ENCODE measurements at regions not wholly inside any gene's neighbourhood (a gene's known extent, or its start where the extent isn't known, plus 50 kb on each side); places are given as distances from the start of the nearest gene placed in this dataset.

DNA sequence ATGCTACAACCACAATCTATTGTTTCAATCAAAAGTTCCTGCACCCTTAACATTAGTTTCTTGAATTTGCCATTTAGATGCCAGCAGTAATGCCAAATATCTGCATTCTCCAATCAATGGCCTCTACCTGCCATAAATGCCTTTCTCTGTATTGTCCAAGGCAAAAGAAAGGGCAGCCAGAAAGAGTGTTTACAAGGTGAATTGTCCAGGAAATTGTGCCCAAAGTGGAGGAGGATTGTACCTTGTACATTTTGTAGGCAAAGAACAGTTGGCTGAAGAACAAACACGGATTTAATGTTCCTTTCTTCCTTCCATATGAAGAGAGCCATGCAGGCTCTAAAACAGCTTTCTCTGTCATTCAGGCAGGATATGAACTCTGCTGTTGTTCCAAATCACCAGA, 181.5 kb downstream of the GUCY2F start:
- H3K4me3 Mint-ChIP-seq = no peak overlapping the region
- no peaks in the 10 kb centered on the region for H3K79me2 ChIP-seq (ENCODE audit: low read depth)
- H3K27ac Mint-ChIP-seq = no peak overlapping the region
- no peak overlapping the region for H3K9ac ChIP-seq
- H3K9me3 Mint-ChIP-seq = peaks cover 2% of the 10 kb centered on the region
- DNase-seq (ENCODE audit: low spot score) = no peak
- H3K36me3 Mint-ChIP-seq = no peaks in the 10 kb centered on the region
- TF ChIP-seq, protein P1, sequence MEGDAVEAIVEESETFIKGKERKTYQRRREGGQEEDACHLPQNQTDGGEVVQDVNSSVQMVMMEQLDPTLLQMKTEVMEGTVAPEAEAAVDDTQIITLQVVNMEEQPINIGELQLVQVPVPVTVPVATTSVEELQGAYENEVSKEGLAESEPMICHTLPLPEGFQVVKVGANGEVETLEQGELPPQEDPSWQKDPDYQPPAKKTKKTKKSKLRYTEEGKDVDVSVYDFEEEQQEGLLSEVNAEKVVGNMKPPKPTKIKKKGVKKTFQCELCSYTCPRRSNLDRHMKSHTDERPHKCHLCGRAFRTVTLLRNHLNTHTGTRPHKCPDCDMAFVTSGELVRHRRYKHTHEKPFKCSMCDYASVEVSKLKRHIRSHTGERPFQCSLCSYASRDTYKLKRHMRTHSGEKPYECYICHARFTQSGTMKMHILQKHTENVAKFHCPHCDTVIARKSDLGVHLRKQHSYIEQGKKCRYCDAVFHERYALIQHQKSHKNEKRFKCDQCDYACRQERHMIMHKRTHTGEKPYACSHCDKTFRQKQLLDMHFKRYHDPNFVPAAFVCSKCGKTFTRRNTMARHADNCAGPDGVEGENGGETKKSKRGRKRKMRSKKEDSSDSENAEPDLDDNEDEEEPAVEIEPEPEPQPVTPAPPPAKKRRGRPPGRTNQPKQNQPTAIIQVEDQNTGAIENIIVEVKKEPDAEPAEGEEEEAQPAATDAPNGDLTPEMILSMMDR (IDR thresholded peaks at IDR 0.05) = no peak
- TF ChIP-seq EZH2 (IDR thresholded peaks at IDR 0.05) = no peak
- H3K27me3 ChIP-seq = no peaks in the 10 kb centered on the region
- no peak overlapping the region for H3K4me2 ChIP-seq
- peaks cover 33% of the 10 kb centered on the region for H3K4me1 Mint-ChIP-seq
- no peak overlapping the region for H3K27ac ChIP-seq
- H3K27me3 Mint-ChIP-seq (ENCODE audit: insufficient read depth, low read depth) = peaks cover 3% of the 10 kb centered on the region
- H3K36me3 ChIP-seq = no peaks in the 10 kb centered on the region
- no peak overlapping the region for H3K4me3 ChIP-seq
- no peak overlapping the region for H2AFZ ChIP-seq (replicated peaks)
- H3F3A ChIP-seq (ENCODE audit: low read depth) = no peaks in the 10 kb centered on the region
- H3K4me1 ChIP-seq = peaks cover 27% of the 10 kb centered on the region
- no peaks in the 10 kb centered on the region for H4K20me1 ChIP-seq (ENCODE audit: low read depth)
- H3K9me3 ChIP-seq (ENCODE audit: low read depth) = no peaks in the 10 kb centered on the region

DNA sequence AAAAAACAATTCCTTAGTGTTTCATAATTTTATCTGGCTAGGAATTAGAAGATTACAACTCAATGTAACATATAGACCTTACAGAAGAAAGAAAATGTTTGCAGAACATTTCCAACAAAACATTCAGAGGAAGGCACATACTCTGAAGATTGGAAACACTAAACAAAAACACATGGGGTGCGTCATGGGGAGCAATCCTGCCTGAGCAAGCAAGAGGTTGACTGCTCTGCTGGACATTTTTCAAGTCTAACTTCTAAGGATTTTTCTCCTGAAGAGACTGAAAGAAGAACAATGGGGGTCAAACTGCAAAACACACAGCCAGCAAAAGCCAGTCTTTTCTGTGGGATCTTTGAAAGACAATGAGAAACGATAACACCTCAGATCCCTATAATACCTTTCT, 182.8 kb downstream of the GUCY2F start:
- H3K4me3 Mint-ChIP-seq = no peak overlapping the region

DNA sequence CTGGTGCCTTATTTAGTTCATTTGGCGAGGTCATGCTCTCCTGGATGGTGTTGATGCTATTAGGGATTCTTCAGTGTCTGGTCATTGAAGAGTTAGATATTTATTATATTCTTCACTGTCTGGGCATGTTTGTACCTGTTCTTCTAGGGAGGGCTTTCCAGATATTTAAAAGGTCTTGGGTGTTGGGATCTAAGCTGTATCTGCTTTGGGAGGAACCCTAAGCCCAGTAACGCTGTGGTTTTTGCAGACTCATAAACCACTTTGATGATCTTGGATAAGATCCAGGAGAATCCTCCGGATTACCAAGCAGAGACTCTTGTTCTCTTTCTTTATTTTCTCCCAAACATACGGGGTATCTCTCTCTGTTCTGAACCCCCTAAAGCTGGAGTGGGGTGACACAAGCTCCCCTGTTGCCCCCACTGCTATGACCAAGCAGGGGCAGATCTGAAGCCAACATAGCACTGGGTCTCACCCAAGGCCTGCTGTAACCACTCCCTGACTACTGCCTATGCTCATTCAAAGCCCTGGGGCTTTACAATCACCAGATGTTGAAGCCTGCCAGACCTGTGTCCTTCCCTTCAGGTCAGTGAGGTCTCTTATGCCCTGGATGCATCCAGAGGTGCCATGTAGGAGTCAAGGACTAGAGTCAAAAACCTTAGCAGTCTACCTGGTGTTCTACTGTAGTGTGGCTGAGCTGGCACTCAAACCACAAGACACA, 187.6 kb downstream of the GUCY2F start:
- no peaks in the 10 kb centered on the region for H3F3A ChIP-seq (ENCODE audit: low read depth)
- H3K9me3 ChIP-seq (ENCODE audit: low read depth) = no peaks in the 10 kb centered on the region
- no peak overlapping the region for H2AFZ ChIP-seq (replicated peaks)
- H3K4me1 Mint-ChIP-seq = peaks cover 16% of the 10 kb centered on the region
- no peak for TF ChIP-seq EZH2phosphoT487 (IDR thresholded peaks at IDR 0.05)
- TF ChIP-seq, protein P1 (IDR thresholded peaks at IDR 0.05) = no peak
- TF ChIP-seq EZH2 (IDR thresholded peaks at IDR 0.05) = no peak
- no peak overlapping the region for H3K4me2 ChIP-seq
- H3K27me3 Mint-ChIP-seq (ENCODE audit: insufficient read depth, low read depth) = no peaks in the 10 kb centered on the region
- no peaks in the 10 kb centered on the region for H3K27me3 ChIP-seq
- no peak for DNase-seq (ENCODE audit: low spot score)
- H3K9ac ChIP-seq = no peak overlapping the region
- no peaks in the 10 kb centered on the region for H4K20me1 ChIP-seq (ENCODE audit: low read depth)
- H3K36me3 Mint-ChIP-seq = no peaks in the 10 kb centered on the region
- H3K27ac Mint-ChIP-seq = no peak overlapping the region
- peaks cover 20% of the 10 kb centered on the region for H3K9me3 Mint-ChIP-seq
- H3K4me1 ChIP-seq = peaks cover 11% of the 10 kb centered on the region
- H3K4me3 ChIP-seq = no peak overlapping the region
- H3K36me3 ChIP-seq = no peaks in the 10 kb centered on the region
- no peak overlapping the region for H3K27ac ChIP-seq
- H3K79me2 ChIP-seq (ENCODE audit: low read depth) = no peaks in the 10 kb centered on the region
- no peak overlapping the region for H3K4me3 Mint-ChIP-seq

More for the DNA sequence above, 182.8 kb downstream of the GUCY2F start:
- Histone ChIP-seq H3F3A (ENCODE audit: low read depth) (no peaks in the 10 kb centered on the region), H3K9me3 (ENCODE audit: low read depth) (no peaks in the 10 kb centered on the region), H3K9ac (no peak overlapping the region), H3K4me2 (peak overlapping the region; percentile 20), H3K4me1 (peaks cover 27% of the 10 kb centered on the region), H3K27ac (no peak overlapping the region), H4K20me1 (ENCODE audit: low read depth) (no peaks in the 10 kb centered on the region), H3K4me3 (no peak overlapping the region), H3K79me2 (ENCODE audit: low read depth) (no peaks in the 10 kb centered on the region), H2AFZ (replicated peaks) (no peak overlapping the region), H3K27me3 (no peaks in the 10 kb centered on the region), H3K36me3 (no peaks in the 10 kb centered on the region)
- DNase-seq (ENCODE audit: low spot score) = peak; percentile 25
- peaks cover 2% of the 10 kb centered on the region for H3K9me3 Mint-ChIP-seq
- peak overlapping the region; percentile 17 for H3K27ac Mint-ChIP-seq
- H3K4me1 Mint-ChIP-seq = peaks cover 33% of the 10 kb centered on the region
- TF ChIP-seq, protein P1 (IDR thresholded peaks at IDR 0.05) = no peak
- TF ChIP-seq EZH2 (IDR thresholded peaks at IDR 0.05) = no peak
- no peak for TF ChIP-seq EZH2phosphoT487 (IDR thresholded peaks at IDR 0.05)
- H3K27me3 Mint-ChIP-seq (ENCODE audit: insufficient read depth, low read depth) = no peaks in the 10 kb centered on the region
- H3K36me3 Mint-ChIP-seq = no peaks in the 10 kb centered on the region
